ENCODE measurements at regions not wholly inside any gene's neighbourhood (a gene's known extent, or its start where the extent isn't known, plus 50 kb on each side); places are given as distances from the start of the nearest gene placed in this dataset.
"Not testable (repeated sequence)": the region's sequence is repeated elsewhere in the genome, so short reads cannot be mapped to it uniquely, and the experiment has no call there.

- no peak for TF ChIP-seq EZH2 (IDR thresholded peaks at IDR 0.05; ENCODE audit: borderline replicate concordance, low read length)
- TF ChIP-seq CTCF (IDR thresholded peaks at IDR 0.05; ENCODE audit: low read length): no peak
- no peaks in the 10 kb centered on the region for H3K9me3 ChIP-seq (ENCODE audit: low read length)
- no peak overlapping the region for H3K4me2 ChIP-seq (ENCODE audit: low read length)
These were observed 467.1 kb downstream of the SUCLG1 start for GRCh38 chr2:83991992-83992391.

GRCh38 chr2:83990636-83991035 is 468.4 kb downstream of the SUCLG1 start:
- no peak overlapping the region for H3K27ac ChIP-seq (ENCODE audit: low read depth, low read length, poor library complexity, severe bottlenecking)
- no peaks in the 10 kb centered on the region for H3K9me3 ChIP-seq (ENCODE audit: low read length)
- no peaks in the 10 kb centered on the region for H3K4me1 ChIP-seq (ENCODE audit: insufficient read depth, low read length, severe bottlenecking)
- no peak overlapping the region for H2AFZ ChIP-seq (ENCODE audit: low read length)
- TF ChIP-seq CTCF (IDR thresholded peaks at IDR 0.05; ENCODE audit: low read length) (no peak), EZH2 (IDR thresholded peaks at IDR 0.05; ENCODE audit: borderline replicate concordance, low read length) (no peak)
- H3K9ac ChIP-seq (ENCODE audit: low read length): no peak overlapping the region
- no peaks in the 10 kb centered on the region for H3K79me2 ChIP-seq (ENCODE audit: insufficient read depth, low read length)
- no peaks in the 10 kb centered on the region for H4K20me1 ChIP-seq (ENCODE audit: insufficient read depth, low read length)
- H3K4me3 ChIP-seq (ENCODE audit: low read depth, low read length, poor library complexity, severe bottlenecking): no peak overlapping the region
- H3K4me2 ChIP-seq (ENCODE audit: low read length): no peak overlapping the region
- H3K9me2 ChIP-seq (ENCODE audit: low read depth, low read length): no peaks in the 10 kb centered on the region
- no peaks in the 10 kb centered on the region for H3K36me3 ChIP-seq (ENCODE audit: insufficient read depth, low read length)
- no peaks in the 10 kb centered on the region for H3F3A ChIP-seq (ENCODE audit: insufficient read depth, low read length)
- no peaks in the 10 kb centered on the region for H3K27me3 ChIP-seq (ENCODE audit: insufficient read depth, low read length)

More at GRCh38 chr2:83991992-83992391, 467.1 kb downstream of the SUCLG1 start:
- Histone ChIP-seq H3K27me3 (ENCODE audit: insufficient read depth, low read length) (no peaks in the 10 kb centered on the region), H3K9ac (ENCODE audit: low read length) (no peak overlapping the region), H3K36me3 (ENCODE audit: insufficient read depth, low read length) (no peaks in the 10 kb centered on the region), H3K4me3 (ENCODE audit: low read depth, low read length, poor library complexity, severe bottlenecking) (no peak overlapping the region), H4K20me1 (ENCODE audit: insufficient read depth, low read length) (no peaks in the 10 kb centered on the region), H3K79me2 (ENCODE audit: insufficient read depth, low read length) (no peaks in the 10 kb centered on the region), H2AFZ (ENCODE audit: low read length) (no peak overlapping the region), H3F3A (ENCODE audit: insufficient read depth, low read length) (no peaks in the 10 kb centered on the region), H3K27ac (ENCODE audit: low read depth, low read length, poor library complexity, severe bottlenecking) (no peak overlapping the region), H3K4me1 (ENCODE audit: insufficient read depth, low read length, severe bottlenecking) (no peaks in the 10 kb centered on the region), H3K9me2 (ENCODE audit: low read depth, low read length) (no peaks in the 10 kb centered on the region)

GRCh38 chr2:83976628-83977027 is 482.5 kb downstream of the SUCLG1 start:
- H3K79me2 ChIP-seq (ENCODE audit: insufficient read depth, low read length); H3F3A ChIP-seq (ENCODE audit: insufficient read depth, low read length); H3K9me3 ChIP-seq (ENCODE audit: low read length); H3K9me2 ChIP-seq (ENCODE audit: low read depth, low read length); H3K4me1 ChIP-seq (ENCODE audit: insufficient read depth, low read length, severe bottlenecking); H4K20me1 ChIP-seq (ENCODE audit: insufficient read depth, low read length); H3K4me2 ChIP-seq (ENCODE audit: low read length); H3K27ac ChIP-seq (ENCODE audit: low read depth, low read length, poor library complexity, severe bottlenecking); H2AFZ ChIP-seq (ENCODE audit: low read length); H3K36me3 ChIP-seq (ENCODE audit: insufficient read depth, low read length); H3K27me3 ChIP-seq (ENCODE audit: insufficient read depth, low read length); H3K9ac ChIP-seq (ENCODE audit: low read length); H3K4me3 ChIP-seq (ENCODE audit: low read depth, low read length, poor library complexity, severe bottlenecking): not testable (repeated sequence)

- TF ChIP-seq CTCF (IDR thresholded peaks at IDR 0.05; ENCODE audit: low read length) (no peak), EZH2 (IDR thresholded peaks at IDR 0.05; ENCODE audit: borderline replicate concordance, low read length) (no peak)
- no peak overlapping the region for H3K27ac ChIP-seq (ENCODE audit: low read depth, low read length, poor library complexity, severe bottlenecking)
These were observed 487.0 kb downstream of the SUCLG1 start for GRCh38 chr2:83972128-83972527.

More at GRCh38 chr2:83972128-83972527, 487.0 kb downstream of the SUCLG1 start:
- H3F3A ChIP-seq (ENCODE audit: insufficient read depth, low read length): no peaks in the 10 kb centered on the region
- H4K20me1 ChIP-seq (ENCODE audit: insufficient read depth, low read length): no peaks in the 10 kb centered on the region
- no peak overlapping the region for H2AFZ ChIP-seq (ENCODE audit: low read length)
- H3K79me2 ChIP-seq (ENCODE audit: insufficient read depth, low read length): no peaks in the 10 kb centered on the region
- no peak overlapping the region for H3K4me3 ChIP-seq (ENCODE audit: low read depth, low read length, poor library complexity, severe bottlenecking)
- no peaks in the 10 kb centered on the region for H3K27me3 ChIP-seq (ENCODE audit: insufficient read depth, low read length)
- no peak overlapping the region for H3K4me2 ChIP-seq (ENCODE audit: low read length)
- H3K9me3 ChIP-seq (ENCODE audit: low read length): no peaks in the 10 kb centered on the region
- H3K4me1 ChIP-seq (ENCODE audit: insufficient read depth, low read length, severe bottlenecking): no peaks in the 10 kb centered on the region
- H3K36me3 ChIP-seq (ENCODE audit: insufficient read depth, low read length): no peaks in the 10 kb centered on the region
- H3K9ac ChIP-seq (ENCODE audit: low read length): no peak overlapping the region
- H3K9me2 ChIP-seq (ENCODE audit: low read depth, low read length): no peaks in the 10 kb centered on the region
